Upper lobe of left lung (tissue), 4 donors: ENCODE measurements at regions not wholly inside any gene's neighbourhood (a gene's known extent, or its start where the extent isn't known, plus 50 kb on each side); places are given as distances from the start of the nearest gene placed in this dataset.

Experiments used
- CTCF ChIP-seq, 6 experiments: fragments of 450-650 bp in 4 of 6; fragments of 200-600 bp in 2 of 6; sonication (generic) in 2 of 6; IDR thresholded peaks; one replicate each; pipeline ENCODE4 v1.5.1; 2016 to 2019; ENCODE audit warnings: antibody characterized with exemption in 6 of 6
- EP300 ChIP-seq, 4 donors: sonication (generic); formaldehyde crosslinking; IDR thresholded peaks; one replicate each; pipeline ENCODE4 v1.5.1; 2017; ENCODE audit warnings: antibody characterized with exemption in 4 of 4, control low read depth in 2 of 4

- TF ChIP-seq CTCF (IDR thresholded peaks at IDR 0.05) (no peak), EP300 (IDR thresholded peaks at IDR 0.05) (no peak)
Measured at GRCh38 chr4:3825530-3825929, 59.3 kb downstream of the ADRA2C start.
